Heart right ventricle (tissue), 16 donors: ENCODE measurements at regions not wholly inside any gene's neighbourhood (a gene's known extent, or its start where the extent isn't known, plus 50 kb on each side); places are given as distances from the start of the nearest gene placed in this dataset.

ENCODE experiments used
- ATAC-seq, 8 donors: fragments of 200-7000 bp; cut with Tn5 transposase; one replicate each; pipeline ENCODE4 v1.9.1; 2020; ENCODE audit warnings: mild to moderate bottlenecking in 8 of 8, moderate library complexity in 8 of 8, moderate number of reproducible peaks in 1 of 8
- DNase-seq, 2 donors: peaks; one replicate each; pipeline ENCODE4 v3.0.0-alpha.2; 2020
- H3K27ac ChIP-seq, 10 donors: fragments of 200-600 bp; sonication (generic) in 2 of 10; one replicate each; pipeline versions ENCODE4 v1.5.0 to v1.8.0; 2020 to 2022; ENCODE audit warnings: mild to moderate bottlenecking in 3 of 10
- H3K27me3 ChIP-seq, 7 donors: fragments of 200-600 bp; one replicate each; pipeline ENCODE4 v1.8.0; 2021 to 2022; ENCODE audit warnings: mild to moderate bottlenecking in 2 of 7
- H3K36me3 ChIP-seq, 9 donors: fragments of 200-600 bp; sonication (generic) in 1 of 9; one replicate each; pipeline versions ENCODE4 v1.5.0 to v1.8.0; 2020 to 2022; ENCODE audit warnings: mild to moderate bottlenecking in 2 of 9
- H3K4me1 ChIP-seq, 9 donors: fragments of 200-600 bp; sonication (generic) in 1 of 9; one replicate each; pipeline versions ENCODE4 v1.5.0 to v1.8.0; 2020 to 2022; ENCODE audit warnings: mild to moderate bottlenecking in 4 of 9
- H3K4me3 ChIP-seq, 10 donors: fragments of 200-600 bp; sonication (generic) in 2 of 10; one replicate each; pipeline versions ENCODE4 v1.5.0 to v1.8.0; 2020 to 2022; ENCODE audit warnings: mild to moderate bottlenecking in 7 of 10, moderate library complexity in 2 of 10
- H3K9me3 ChIP-seq, 11 donors: fragments of 200-600 bp in 10 of 11; sonication (generic) in 2 of 11; one replicate each; pipeline versions ENCODE4 v1.5.0 to v1.8.0; 2013 to 2022; ENCODE audit warnings: mild to moderate bottlenecking in 2 of 11, control low read depth in 1 of 11, moderate library complexity in 1 of 11
- CTCF ChIP-seq, 9 donors: fragments of 200-600 bp; sonication (generic) in 2 of 9; IDR thresholded peaks; one replicate each; pipeline versions ENCODE4 v1.5.0 to v1.8.0; 2021 to 2022; ENCODE audit warnings: antibody characterized with exemption in 9 of 9, mild to moderate bottlenecking in 5 of 9, moderate library complexity in 1 of 9
- WGBS, 2 donors: extraction: QIAGEN DNeasy Blood & Tissue Kit; methylation state at CpG; one replicate each; pipeline ENCODE4 v1.1.7; 2013; ENCODE audit warnings: inconsistent platforms in 1 of 2; 5-methylcytosine and 5-hydroxymethylcytosine counted together
- intact Hi-C, 10 donors: fragments of 100-400 bp; cut with DNase I; formaldehyde crosslinking; loops; one replicate each; pipeline versions ENCODE4 v1.11.1 to v1.14.2; 2022
- donor health status: Arrhythmogenic right ventricular cardiomyopathy.
- donor health status: ischemic (EF 13 %, LVEDD 7.1; RV severe dilation, severe dysfunction).
- donor health status: healthy with polysubstance abuse.
- donor health status: DM: no; HTN: yes; CAD: no.
- donor health status: DM: no; HTN: no; CAD: no.
- donor health status: ischemic (EF 25% LVEDD 6.9; RV normal size, moderate dysfunction).
- donor health status: ischemic (EF 25% LVEDD 5.7; RV mildly dilated, moderate dysfunction).
- donor health status: healthy.
- donor health status: DM: yes; HTN: yes; CAD: no.
- donor health status: Ischemic cardiomyopathy.
- donor health status: ischemic (EF 35%, LVEDD 5.7; RV mildly dilated, moderate dysfunction).
- donor health status: nonischemic (EF 11% LVEDD 7.7; RV severe dilation, severe dysfunction).
- donor health status: DM: yes; HTN: yes; CAD: no.
- donor health status: PGD.
- donor health status: ischemic (EF 29% LVEDD 5.4; RV normal size, mild dysfunction).
- donor health status: nonischemic (EF 23%, LVEDD 6.1; RV moderate dilation, normal function).

DNA sequence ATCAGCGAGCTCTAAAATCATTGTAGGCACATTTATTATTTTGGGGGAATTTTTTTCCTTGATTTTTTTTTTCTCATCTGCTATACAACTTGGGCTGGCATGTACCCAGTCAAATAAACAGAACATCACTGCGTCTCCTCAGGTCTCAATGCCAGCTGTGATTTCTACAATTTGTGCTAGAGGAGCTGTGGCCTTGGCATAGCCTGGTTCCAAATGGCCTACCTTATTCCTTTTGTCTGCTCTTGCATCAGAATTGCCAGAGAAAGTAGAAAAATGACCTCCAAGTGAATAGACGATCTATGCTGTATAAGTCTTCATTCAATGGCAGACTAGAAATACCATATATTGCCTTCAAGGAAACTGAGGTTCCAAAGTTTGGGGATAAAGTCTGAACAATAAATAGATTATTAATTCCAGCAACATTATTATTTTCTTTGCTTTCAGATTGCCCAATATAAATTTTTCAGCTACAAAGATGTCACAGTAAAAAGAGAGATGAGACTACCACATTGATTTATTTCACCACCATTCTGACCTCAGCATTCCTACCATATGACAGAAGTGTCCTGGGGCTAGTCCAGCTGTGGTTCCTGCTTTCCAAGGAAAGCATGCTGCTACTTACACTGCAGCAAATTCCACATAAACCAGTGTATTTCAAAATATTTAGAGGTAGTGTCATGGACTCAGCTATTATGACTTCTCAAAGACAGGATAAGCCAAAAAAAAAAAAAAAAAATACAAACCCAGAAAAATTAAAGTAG, 493.9 kb upstream of the ZNF385D start:
- ATAC-seq (peak in 6 of 8 donors; percentile 47 to 86 (median 60)), DNase-seq (no peak)
- 79 to 84% methylated on average over 3 of the region's 3 CpGs for WGBS, 2 donors
- no peak for TF ChIP-seq CTCF (IDR thresholded peaks at IDR 0.05)
- Histone ChIP-seq H3K36me3 (no peaks in the 10 kb centered on the region), H3K4me3 (no peak overlapping the region), H3K27me3 (no peaks in the 10 kb centered on the region), H3K27ac (no peak overlapping the region), H3K4me1 (peaks cover 0 to 5% (median 0%) of the 10 kb centered on the region in 9 donors), H3K9me3 (no peaks in the 10 kb centered on the region)
- intact Hi-C loops: no loop called here

- intact Hi-C loops: no loop called here
- Histone ChIP-seq H3K27me3 (no peaks in the 10 kb centered on the region), H3K4me1 (peaks cover 0 to 5% (median 0%) of the 10 kb centered on the region in 9 donors), H3K27ac (no peak overlapping the region), H3K4me3 (no peak overlapping the region), H3K36me3 (no peaks in the 10 kb centered on the region), H3K9me3 (no peaks in the 10 kb centered on the region)
- ATAC-seq (no peak), DNase-seq (no peak)
- no peak for TF ChIP-seq CTCF (IDR thresholded peaks at IDR 0.05)
- 61 to 72% methylated on average over 3 of the region's 3 CpGs for WGBS, 2 donors
Measured at GRCh38 chr3:22245811-22246583, 495.0 kb upstream of the ZNF385D start.

- DNase-seq (no peak), ATAC-seq (no peak)
- Histone ChIP-seq H3K4me1 (peaks cover 0 to 5% (median 0%) of the 10 kb centered on the region in 9 donors), H3K36me3 (no peaks in the 10 kb centered on the region), H3K4me3 (no peak overlapping the region), H3K27me3 (no peaks in the 10 kb centered on the region), H3K9me3 (no peaks in the 10 kb centered on the region), H3K27ac (no peak overlapping the region)
- intact Hi-C loops: no loop called here
- TF ChIP-seq CTCF (IDR thresholded peaks at IDR 0.05): no peak
Measured at GRCh38 chr3:22249658-22250057, 498.6 kb upstream of the ZNF385D start.

- ATAC-seq: no peak
- no peak for TF ChIP-seq CTCF (IDR thresholded peaks at IDR 0.05)
- no peak for DNase-seq
- no peaks in the 10 kb centered on the region for H3K4me1 ChIP-seq
- H3K36me3 ChIP-seq: no peaks in the 10 kb centered on the region
- H3K9me3 ChIP-seq: no peaks in the 10 kb centered on the region
- H3K27me3 ChIP-seq: no peaks in the 10 kb centered on the region
- H3K27ac ChIP-seq: no peak overlapping the region
- WGBS, 2 donors: 55 to 61% methylated on average over 2 of the region's 2 CpGs
- no peak overlapping the region for H3K4me3 ChIP-seq
- intact Hi-C loops: no loop called here
Measured at GRCh38 chr3:22257252-22257651, 506.2 kb upstream of the ZNF385D start.
